MM.1S (cell line): ENCODE measurements at regions not wholly inside any gene's neighbourhood (a gene's known extent, or its start where the extent isn't known, plus 50 kb on each side); places are given as distances from the start of the nearest gene placed in this dataset.

Source experiments
- DNase-seq: peaks from one replicate; pipeline ENCODE4 v3.0.0-alpha.2; 2015
- H2AFZ ChIP-seq: fragments of 300-600 bp; sonication (generic); 2 replicates; pipeline ENCODE4 v1.6.0; 2016; ENCODE audit warnings: antibody characterized with exemption, low read length
- H3F3A ChIP-seq: fragments of 300-600 bp; sonication (generic); 2 replicates; pipeline ENCODE4 v1.6.1; 2016; ENCODE audit warnings: mild to moderate bottlenecking, antibody characterized with exemption, low read length, moderate library complexity, mixed read lengths; ENCODE audit not compliant: insufficient read depth
- H3K27ac ChIP-seq: fragments of 300-600 bp; sonication (generic); 2 replicates; pipeline ENCODE4 v1.5.1; 2016; ENCODE audit warnings: mild to moderate bottlenecking, low read length
- H3K27me3 ChIP-seq: fragments of 300-600 bp; sonication (generic); replicated peaks from 2 replicates; pipeline ENCODE4 v1.6.0; 2016; ENCODE audit warnings: low read length; ENCODE audit not compliant: insufficient read depth
- H3K36me3 ChIP-seq: fragments of 300-600 bp; sonication (generic); replicated peaks from 2 replicates; pipeline ENCODE4 v1.6.1; 2016; ENCODE audit warnings: mild to moderate bottlenecking, low read length, mixed read lengths; ENCODE audit not compliant: insufficient read depth
- H3K4me1 ChIP-seq: fragments of 300-600 bp; sonication (generic); 2 replicates; pipeline ENCODE4 v1.6.1; 2016; ENCODE audit warnings: low read length, mixed read lengths
- H3K4me2 ChIP-seq: fragments of 300-600 bp; sonication (generic); 2 replicates; pipeline ENCODE4 v1.6.0; 2016; ENCODE audit warnings: low read depth, low read length
- H3K4me3 ChIP-seq: fragments of 300-600 bp; sonication (generic); 2 replicates; pipeline ENCODE4 v1.5.1; 2016; ENCODE audit warnings: low read length, mixed read lengths
- H3K79me2 ChIP-seq: fragments of 300-600 bp; sonication (generic); 2 replicates; pipeline ENCODE4 v1.6.1; 2016; ENCODE audit warnings: mixed run types, low read length, mixed read lengths
- H3K9ac ChIP-seq: fragments of 300-600 bp; sonication (generic); 2 replicates; pipeline ENCODE4 v1.6.1; 2016; ENCODE audit warnings: low read length, mixed read lengths
- H3K9me2 ChIP-seq: fragments of 300-600 bp; sonication (generic); replicated peaks from 2 replicates; pipeline ENCODE4 v1.6.1; 2016; ENCODE audit warnings: mild to moderate bottlenecking, low read length, mixed read lengths; ENCODE audit not compliant: insufficient read depth
- H3K9me3 ChIP-seq: fragments of 300-600 bp; sonication (generic); replicated peaks from 2 replicates; pipeline ENCODE4 v1.6.1; 2016; ENCODE audit warnings: mild to moderate bottlenecking, low read length, mixed read lengths; ENCODE audit not compliant: insufficient read depth
- H4K20me1 ChIP-seq: fragments of 300-600 bp; sonication (generic); 2 replicates; pipeline ENCODE4 v1.6.1; 2016; ENCODE audit warnings: mild to moderate bottlenecking, low read length, moderate library complexity, mixed read lengths; ENCODE audit not compliant: insufficient read depth
- EZH2 ChIP-seq: fragments of 300-600 bp; sonication (generic); optimal IDR thresholded peaks from 2 replicates; pipeline ENCODE3; 2017; ENCODE audit warnings: low read depth, mild to moderate bottlenecking, antibody characterized with exemption, low read length, mixed read lengths
- EZH2phosphoT487 ChIP-seq: fragments of 300-600 bp; sonication (generic); IDR thresholded peaks from 2 replicates; pipeline ENCODE4 v1.6.1; 2018; ENCODE audit warnings: antibody characterized with exemption, low read length
- TF ChIP-seq, protein P1 (sequence below): fragments of 300-600 bp; sonication (generic); IDR thresholded peaks from 2 replicates; pipeline ENCODE4 v1.5.1; 2016; ENCODE audit warnings: antibody characterized with exemption, low read length, mixed read lengths

DNA sequence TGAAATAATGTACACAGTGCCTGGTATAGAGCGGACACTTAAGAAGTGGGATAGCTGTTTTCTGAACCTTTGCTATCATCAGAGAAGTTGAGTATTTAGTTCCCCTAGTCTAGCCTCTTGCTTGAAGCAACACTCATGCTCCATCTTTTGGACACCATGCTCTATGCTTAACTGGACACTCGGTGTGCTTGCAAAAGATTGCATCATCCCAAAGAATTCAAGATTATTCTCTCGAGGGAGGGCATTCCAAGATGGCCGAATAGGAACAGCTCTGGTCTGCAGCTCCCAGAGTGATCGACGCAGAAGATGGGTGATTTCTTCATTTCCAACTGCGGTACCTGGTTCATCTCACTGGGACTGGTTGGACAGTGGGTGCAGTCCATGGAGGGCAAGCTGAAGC, 143.9 kb upstream of the FSHR start:
- no peaks in the 10 kb centered on the region for H3K27me3 ChIP-seq
- H3K9me3 ChIP-seq: no peaks in the 10 kb centered on the region
- no peak overlapping the region for H2AFZ ChIP-seq
- no peak overlapping the region for H3K4me3 ChIP-seq
- H3K4me1 ChIP-seq: no peaks in the 10 kb centered on the region
- no peaks in the 10 kb centered on the region for H3K79me2 ChIP-seq
- H4K20me1 ChIP-seq: no peaks in the 10 kb centered on the region
- TF ChIP-seq, protein P1, sequence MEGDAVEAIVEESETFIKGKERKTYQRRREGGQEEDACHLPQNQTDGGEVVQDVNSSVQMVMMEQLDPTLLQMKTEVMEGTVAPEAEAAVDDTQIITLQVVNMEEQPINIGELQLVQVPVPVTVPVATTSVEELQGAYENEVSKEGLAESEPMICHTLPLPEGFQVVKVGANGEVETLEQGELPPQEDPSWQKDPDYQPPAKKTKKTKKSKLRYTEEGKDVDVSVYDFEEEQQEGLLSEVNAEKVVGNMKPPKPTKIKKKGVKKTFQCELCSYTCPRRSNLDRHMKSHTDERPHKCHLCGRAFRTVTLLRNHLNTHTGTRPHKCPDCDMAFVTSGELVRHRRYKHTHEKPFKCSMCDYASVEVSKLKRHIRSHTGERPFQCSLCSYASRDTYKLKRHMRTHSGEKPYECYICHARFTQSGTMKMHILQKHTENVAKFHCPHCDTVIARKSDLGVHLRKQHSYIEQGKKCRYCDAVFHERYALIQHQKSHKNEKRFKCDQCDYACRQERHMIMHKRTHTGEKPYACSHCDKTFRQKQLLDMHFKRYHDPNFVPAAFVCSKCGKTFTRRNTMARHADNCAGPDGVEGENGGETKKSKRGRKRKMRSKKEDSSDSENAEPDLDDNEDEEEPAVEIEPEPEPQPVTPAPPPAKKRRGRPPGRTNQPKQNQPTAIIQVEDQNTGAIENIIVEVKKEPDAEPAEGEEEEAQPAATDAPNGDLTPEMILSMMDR: no peak
- TF ChIP-seq EZH2 (no peak), EZH2phosphoT487 (no peak)
- no peak overlapping the region for H3K4me2 ChIP-seq
- H3F3A ChIP-seq: no peaks in the 10 kb centered on the region
- H3K27ac ChIP-seq: no peak overlapping the region
- H3K36me3 ChIP-seq: no peaks in the 10 kb centered on the region
- H3K9me2 ChIP-seq: no peaks in the 10 kb centered on the region
- DNase-seq: no peak
- no peak overlapping the region for H3K9ac ChIP-seq

DNA sequence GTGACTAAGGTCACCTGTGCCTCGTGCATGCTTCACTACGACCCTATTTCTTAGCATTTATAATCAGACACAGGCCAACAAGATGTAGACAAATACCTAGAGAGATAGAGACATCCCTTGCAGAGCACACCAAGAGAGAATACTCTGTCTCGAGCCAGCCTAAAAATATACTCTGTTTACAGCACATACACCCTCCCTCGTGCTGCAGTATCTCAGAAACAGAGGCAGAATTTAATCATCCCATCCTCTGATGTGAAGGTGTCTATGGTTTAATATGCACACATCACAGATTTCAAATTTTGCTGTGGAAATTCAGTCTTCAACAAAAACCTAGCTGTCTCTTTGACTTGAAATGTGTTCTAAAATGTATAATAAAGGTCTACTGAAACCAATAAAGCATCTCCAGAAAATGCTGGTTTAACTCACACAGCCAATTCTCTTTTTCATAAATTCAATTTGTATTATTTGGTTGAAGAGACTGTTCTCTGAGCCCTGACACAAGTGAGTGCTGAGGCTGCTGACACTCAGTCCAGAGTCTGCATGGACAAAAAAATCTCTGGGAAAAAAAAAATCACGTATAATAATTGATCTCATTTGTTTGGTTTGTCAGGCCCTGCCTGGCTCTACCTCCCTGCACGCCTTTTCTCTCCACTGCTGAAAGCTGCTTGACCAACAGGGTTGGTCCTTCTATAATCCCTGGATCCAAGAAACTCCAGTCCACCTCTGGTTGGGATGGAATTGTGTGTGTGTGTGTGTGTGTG, 142.0 kb upstream of the FSHR start:
- H3K79me2 ChIP-seq: no peaks in the 10 kb centered on the region
- no peak overlapping the region for H3K4me2 ChIP-seq
- no peaks in the 10 kb centered on the region for H3K4me1 ChIP-seq
- H4K20me1 ChIP-seq: no peaks in the 10 kb centered on the region
- no peak overlapping the region for H3K9ac ChIP-seq
- TF ChIP-seq, protein P1: no peak
- TF ChIP-seq EZH2: no peak
- TF ChIP-seq EZH2phosphoT487: no peak
- H3K4me3 ChIP-seq: no peak overlapping the region
- H3F3A ChIP-seq: no peaks in the 10 kb centered on the region
- no peaks in the 10 kb centered on the region for H3K9me2 ChIP-seq
- H3K27ac ChIP-seq: no peak overlapping the region
- no peak overlapping the region for H2AFZ ChIP-seq
- H3K27me3 ChIP-seq: no peaks in the 10 kb centered on the region
- H3K36me3 ChIP-seq: no peaks in the 10 kb centered on the region
- DNase-seq: no peak
- H3K9me3 ChIP-seq: no peaks in the 10 kb centered on the region

DNA sequence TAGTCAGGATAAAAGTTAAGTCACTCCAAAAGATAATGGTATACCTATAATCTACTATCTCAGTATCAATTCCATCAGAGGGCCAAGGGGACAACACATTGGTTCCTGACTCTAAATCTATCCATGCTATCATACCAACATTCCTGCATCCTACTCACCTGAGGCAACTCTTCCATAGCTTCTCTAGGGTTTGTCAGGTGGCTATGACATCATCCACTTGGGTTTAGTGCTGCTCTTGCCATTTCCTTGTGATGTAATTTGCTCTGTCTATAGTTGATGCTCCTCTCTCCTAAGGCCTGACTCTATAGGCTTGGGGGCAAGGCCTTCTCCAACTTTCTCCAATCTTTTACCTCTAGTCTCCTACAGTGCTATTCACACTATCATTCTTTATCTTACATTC, 139.9 kb upstream of the FSHR start:
- Histone ChIP-seq H3K79me2 (no peaks in the 10 kb centered on the region), H3K9me2 (no peaks in the 10 kb centered on the region), H3K27ac (no peak overlapping the region), H3K4me2 (no peak overlapping the region), H2AFZ (no peak overlapping the region), H3K9ac (no peak overlapping the region), H3F3A (no peaks in the 10 kb centered on the region), H3K4me3 (no peak overlapping the region), H3K9me3 (no peaks in the 10 kb centered on the region), H3K4me1 (no peaks in the 10 kb centered on the region), H4K20me1 (no peaks in the 10 kb centered on the region), H3K27me3 (no peaks in the 10 kb centered on the region), H3K36me3 (no peaks in the 10 kb centered on the region)
- DNase-seq: no peak
- TF ChIP-seq EZH2: no peak
- no peak for TF ChIP-seq EZH2phosphoT487
- TF ChIP-seq, protein P1: no peak
